Pancreas (tissue), 10 donors: ENCODE measurements at regions not wholly inside any gene's neighbourhood (a gene's known extent, or its start where the extent isn't known, plus 50 kb on each side); places are given as distances from the start of the nearest gene placed in this dataset.
"Not testable (repeated sequence)": the region's sequence is repeated elsewhere in the genome, so short reads cannot be mapped to it uniquely, and the experiment has no call there.

Experiments
- ATAC-seq, 4 donors: fragments of 200-7000 bp; cut with Tn5 transposase; one replicate each; pipeline versions ENCODE4 v1.8.0 to v1.9.1; 2020; ENCODE audit warnings: mild to moderate bottlenecking in 4 of 4, moderate library complexity in 4 of 4
- DNase-seq, 6 donors: peaks; one replicate each; pipeline ENCODE4 v3.0.0-alpha.2; 2020
- FAIRE-seq: peaks from 2 replicates; lab custom pipeline; 2012; peaks lifted over from hg19 to GRCh38; lab: Jason Lieb, UNC
- H3K27ac ChIP-seq, 4 donors: fragments of 200-600 bp; sonication (generic); 1 replicate in 3 of 4; 2 replicates in 1 of 4; pipeline versions ENCODE4 v1.5.0 to v1.8.0; 2020
- H3K27me3 ChIP-seq, 4 donors: fragments of 200-600 bp; one replicate each; pipeline ENCODE4 v1.8.0; 2021
- H3K36me3 ChIP-seq, 3 donors: fragments of 200-600 bp; sonication (generic) in 1 of 3; one replicate each; pipeline versions ENCODE4 v1.5.0 to v1.8.0; 2020 to 2021
- H3K4me1 ChIP-seq, 3 donors: fragments of 200-600 bp; one replicate each; pipeline ENCODE4 v1.8.0; 2021
- H3K4me3 ChIP-seq, 4 donors: fragments of 200-600 bp; sonication (generic) in 2 of 4; one replicate each; pipeline versions ENCODE4 v1.5.0 to v1.8.0; 2020 to 2021
- H3K9me3 ChIP-seq, 4 donors: fragments of 200-600 bp; one replicate each; pipeline ENCODE4 v1.8.0; 2021
- WGBS, 2 donors: extraction: QIAGEN DNeasy Blood & Tissue Kit; methylation state at CpG; one replicate each; pipeline ENCODE4 v1.1.7; 2013; 5-methylcytosine and 5-hydroxymethylcytosine counted together
- intact Hi-C, 3 donors: fragments of 100-400 bp; cut with DNase I; formaldehyde crosslinking; loops; one replicate each; pipeline versions ENCODE4 v1.11.1 to v1.14.2; 2022
- TF ChIP-seq, protein P1 (sequence below), 4 donors: fragments of 200-600 bp; sonication (generic) in 3 of 4; IDR thresholded peaks; one replicate each; pipeline versions ENCODE4 v1.5.0 to v1.8.0; 2021; ENCODE audit warnings: antibody characterized with exemption in 4 of 4
- donor health status: healthy with polysubstance abuse.
- donor health status: DM: no; HTN: no; CAD: no; lungs with moderate emphysema.
- donor health status: DM: no; HTN: no; CAD: no.
- donor health status: control.
- donor health status: control.
- donor health status: Bipolar disorder and iron deficiency.
- donor health status: DM: yes; HTN: yes; CAD: no.
- donor health status: DM: no; HTN: no; CAD: no.
- donor health status: DM: no; HTN: no; CAD: no.
- donor health status: DM: yes; HTN: yes; CAD: no.

DNA sequence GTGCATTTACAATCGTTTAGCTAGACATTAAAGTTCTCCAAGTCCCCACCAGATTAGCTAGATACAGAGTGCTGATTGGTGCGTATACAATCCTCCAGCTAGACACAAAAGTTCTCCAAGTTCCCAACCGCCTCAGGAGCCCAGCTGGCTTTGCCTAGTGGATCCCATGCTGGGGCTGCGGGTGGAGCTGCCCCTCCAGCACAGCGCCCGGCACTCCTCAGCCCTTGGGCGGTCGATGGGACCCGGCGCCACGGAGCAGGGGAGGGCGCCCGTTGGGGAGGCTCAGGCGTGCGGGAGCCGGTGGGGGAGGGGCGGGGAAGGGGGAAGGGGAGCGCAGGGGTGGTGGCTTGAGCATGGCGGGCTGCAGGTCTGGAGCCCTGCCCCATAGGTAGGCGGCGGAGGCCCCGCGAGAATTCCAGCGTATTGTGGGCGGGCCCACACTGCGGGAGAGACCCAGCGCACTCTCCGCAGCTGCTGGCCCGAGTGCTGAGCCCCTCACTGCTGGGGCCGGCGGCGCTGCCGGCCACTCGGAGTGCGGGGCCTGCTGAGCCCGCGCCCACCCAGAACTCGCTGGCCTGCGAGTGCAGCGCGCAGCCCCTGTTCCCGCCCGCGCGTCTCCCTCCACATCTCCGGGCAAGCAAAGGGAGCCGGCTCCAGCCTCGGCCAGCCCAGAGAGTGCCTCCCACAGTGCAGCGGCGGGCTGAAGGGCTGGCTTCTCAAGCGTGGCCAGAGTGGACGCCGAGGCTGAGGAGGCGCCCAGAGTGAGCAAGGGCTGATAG lies 907.5 kb downstream of the CDH8 start:
- TF ChIP-seq, protein P1, sequence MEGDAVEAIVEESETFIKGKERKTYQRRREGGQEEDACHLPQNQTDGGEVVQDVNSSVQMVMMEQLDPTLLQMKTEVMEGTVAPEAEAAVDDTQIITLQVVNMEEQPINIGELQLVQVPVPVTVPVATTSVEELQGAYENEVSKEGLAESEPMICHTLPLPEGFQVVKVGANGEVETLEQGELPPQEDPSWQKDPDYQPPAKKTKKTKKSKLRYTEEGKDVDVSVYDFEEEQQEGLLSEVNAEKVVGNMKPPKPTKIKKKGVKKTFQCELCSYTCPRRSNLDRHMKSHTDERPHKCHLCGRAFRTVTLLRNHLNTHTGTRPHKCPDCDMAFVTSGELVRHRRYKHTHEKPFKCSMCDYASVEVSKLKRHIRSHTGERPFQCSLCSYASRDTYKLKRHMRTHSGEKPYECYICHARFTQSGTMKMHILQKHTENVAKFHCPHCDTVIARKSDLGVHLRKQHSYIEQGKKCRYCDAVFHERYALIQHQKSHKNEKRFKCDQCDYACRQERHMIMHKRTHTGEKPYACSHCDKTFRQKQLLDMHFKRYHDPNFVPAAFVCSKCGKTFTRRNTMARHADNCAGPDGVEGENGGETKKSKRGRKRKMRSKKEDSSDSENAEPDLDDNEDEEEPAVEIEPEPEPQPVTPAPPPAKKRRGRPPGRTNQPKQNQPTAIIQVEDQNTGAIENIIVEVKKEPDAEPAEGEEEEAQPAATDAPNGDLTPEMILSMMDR (IDR thresholded peaks at IDR 0.05): no peak
- 86 to 92% methylated on average over 49 to 54 of the region's 54 CpGs for WGBS, 2 donors
- ATAC-seq: no peak
- Histone ChIP-seq H3K4me3 (no peak overlapping the region), H3K27me3 (no peaks in the 10 kb centered on the region), H3K9me3 (no peaks in the 10 kb centered on the region), H3K27ac (no peak overlapping the region), H3K36me3 (no peaks in the 10 kb centered on the region), H3K4me1 (no peaks in the 10 kb centered on the region)
- FAIRE-seq: no peak
- peak in 2 of 6 donors; percentile 14 to 64 for DNase-seq
- intact Hi-C loops: no loop called here

DNA sequence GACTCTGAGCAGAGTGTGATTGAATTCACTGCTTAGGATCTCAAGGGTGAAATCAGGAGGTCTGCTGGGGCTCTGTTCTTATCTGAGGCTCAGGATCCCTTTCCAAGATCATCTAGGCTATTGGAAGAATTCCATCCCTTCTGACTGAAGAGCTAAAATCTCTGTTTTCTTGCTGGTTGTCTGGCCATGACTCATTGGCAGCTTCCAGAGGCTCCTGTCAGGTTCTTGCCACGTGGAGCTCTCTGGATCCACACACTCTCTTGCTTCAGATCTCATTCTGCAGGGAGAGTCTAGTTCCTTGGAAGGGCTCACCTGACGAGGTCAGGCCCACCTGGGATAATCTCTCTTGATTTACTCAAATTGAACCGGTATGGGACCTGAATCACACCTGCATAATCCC lies 930.7 kb downstream of the CDH8 start:
- DNase-seq: no peak
- no peaks in the 10 kb centered on the region for H3K9me3 ChIP-seq
- TF ChIP-seq, protein P1 (IDR thresholded peaks at IDR 0.05): no peak
- intact Hi-C loops: no loop called here
- no peak for FAIRE-seq
- H3K27ac ChIP-seq: no peak overlapping the region
- no peak for ATAC-seq
- no peak overlapping the region for H3K4me3 ChIP-seq
- WGBS, 2 donors: 36 to 37% methylated on average over 3 of the region's 3 CpGs
- H3K36me3 ChIP-seq: no peaks in the 10 kb centered on the region
- no peaks in the 10 kb centered on the region for H3K27me3 ChIP-seq
- no peaks in the 10 kb centered on the region for H3K4me1 ChIP-seq

DNA sequence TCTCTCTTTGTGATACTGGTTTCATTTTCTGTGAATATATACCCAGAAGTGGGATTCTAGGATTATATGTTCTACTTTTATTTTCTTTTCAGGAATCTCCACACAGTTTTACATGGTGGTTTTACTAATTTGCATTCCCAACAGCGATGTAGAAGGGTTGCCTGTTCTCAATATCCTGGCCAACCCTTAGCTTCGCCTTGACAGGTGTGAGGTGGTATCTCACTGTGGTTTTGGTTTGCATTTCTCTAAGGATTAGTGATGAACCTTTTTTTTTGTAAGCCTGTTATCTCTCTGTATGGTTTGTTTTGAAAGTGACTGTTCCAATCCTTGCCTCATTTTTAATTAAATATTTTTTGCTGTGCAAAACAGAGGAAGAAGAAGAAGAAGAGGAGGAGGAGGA lies 937.7 kb downstream of the CDH8 start:
- H3K36me3 ChIP-seq: no peaks in the 10 kb centered on the region
- intact Hi-C loops: no loop called here
- TF ChIP-seq, protein P1 (IDR thresholded peaks at IDR 0.05): no peak
- H3K4me3 ChIP-seq: no peak overlapping the region
- no peaks in the 10 kb centered on the region for H3K9me3 ChIP-seq
- 32 to 47% methylated on average over 2 of the region's 2 CpGs for WGBS, 2 donors
- DNase-seq: no peak
- ATAC-seq: no peak
- FAIRE-seq: no peak
- H3K27ac ChIP-seq: no peak overlapping the region
- no peaks in the 10 kb centered on the region for H3K4me1 ChIP-seq
- no peaks in the 10 kb centered on the region for H3K27me3 ChIP-seq

DNA sequence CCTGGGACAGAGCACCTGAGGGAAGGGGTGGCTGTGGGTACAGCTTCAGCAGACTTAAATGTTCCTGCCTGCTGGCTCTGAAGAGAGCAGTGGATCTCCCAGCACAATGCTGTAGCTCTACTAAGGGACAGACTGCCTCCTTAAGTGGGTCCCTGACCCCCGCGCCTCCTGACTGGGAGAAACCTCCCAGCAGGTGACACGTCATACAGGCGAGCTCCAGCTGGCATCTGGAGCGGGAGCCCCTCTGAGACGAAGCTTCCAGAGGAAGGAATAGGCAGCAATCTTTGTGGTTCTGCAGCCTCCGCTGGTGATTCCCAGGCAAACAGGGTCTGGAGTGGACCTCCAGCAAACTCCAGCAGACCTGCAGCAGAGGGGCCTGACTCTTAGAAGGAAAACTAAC lies 944.9 kb downstream of the CDH8 start:
- FAIRE-seq, intact Hi-C loops, H3K4me1 ChIP-seq, ATAC-seq, H3K9me3 ChIP-seq, H3K27ac ChIP-seq, H3K36me3 ChIP-seq, H3K27me3 ChIP-seq, H3K4me3 ChIP-seq: not testable (repeated sequence)
- 68 to 83% methylated on average over 7 of the region's 7 CpGs for WGBS, 2 donors
- DNase-seq: peak in 2 of 6 donors; percentile 6 to 43

DNA sequence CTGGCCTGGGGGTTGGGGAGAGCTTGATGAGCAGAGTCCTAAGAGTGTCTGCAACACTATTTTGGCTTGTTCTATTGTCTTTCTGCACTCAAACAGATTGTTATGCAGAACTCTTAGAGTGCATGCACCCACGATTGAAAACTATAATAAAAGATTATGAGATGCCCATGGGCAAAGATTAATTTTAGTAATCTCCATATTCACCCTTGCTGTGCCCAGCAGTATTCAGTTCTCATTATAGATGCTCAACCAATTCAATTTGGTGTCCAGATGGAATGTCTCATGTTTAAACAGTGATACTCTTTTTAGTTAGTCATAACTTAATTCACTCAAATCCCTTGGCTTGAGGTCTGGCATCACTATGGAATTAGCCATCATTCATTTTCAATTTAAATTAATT lies 952.5 kb downstream of the CDH8 start:
- FAIRE-seq (no peak), ATAC-seq (no peak), DNase-seq (no peak)
- TF ChIP-seq, protein P1 (IDR thresholded peaks at IDR 0.05): no peak
- Histone ChIP-seq H3K4me1 (no peaks in the 10 kb centered on the region), H3K9me3 (no peaks in the 10 kb centered on the region), H3K27ac (no peak overlapping the region), H3K4me3 (no peak overlapping the region), H3K36me3 (no peaks in the 10 kb centered on the region), H3K27me3 (no peaks in the 10 kb centered on the region)
- 28% methylated on average over 1 of the region's 1 CpG for WGBS, 2 donors
- intact Hi-C loops: no loop called here
